DMS153 treated with DMSO at 0.1 percent for 48 hours (cell line): ENCODE measurements at regions not wholly inside any gene's neighbourhood (a gene's known extent, or its start where the extent isn't known, plus 50 kb on each side); places are given as distances from the start of the nearest gene placed in this dataset.
A peak's percentile ranks its signal among the peaks of the same experiment; 100 is the strongest.

Source experiments
- DNase-seq: peaks from one replicate; lab custom pipeline; 2025; ENCODE audit not compliant: unreplicated experiment; lab: John Stamatoyannopoulos, UW

- DNase-seq: no peak
These were observed 478.3 kb downstream of the SOX2 start for GRCh38 chr3:182190056-182190455.

GRCh38 chr3:182198345-182198744 is 486.6 kb downstream of the SOX2 start:
- DNase-seq: no peak

DNA sequence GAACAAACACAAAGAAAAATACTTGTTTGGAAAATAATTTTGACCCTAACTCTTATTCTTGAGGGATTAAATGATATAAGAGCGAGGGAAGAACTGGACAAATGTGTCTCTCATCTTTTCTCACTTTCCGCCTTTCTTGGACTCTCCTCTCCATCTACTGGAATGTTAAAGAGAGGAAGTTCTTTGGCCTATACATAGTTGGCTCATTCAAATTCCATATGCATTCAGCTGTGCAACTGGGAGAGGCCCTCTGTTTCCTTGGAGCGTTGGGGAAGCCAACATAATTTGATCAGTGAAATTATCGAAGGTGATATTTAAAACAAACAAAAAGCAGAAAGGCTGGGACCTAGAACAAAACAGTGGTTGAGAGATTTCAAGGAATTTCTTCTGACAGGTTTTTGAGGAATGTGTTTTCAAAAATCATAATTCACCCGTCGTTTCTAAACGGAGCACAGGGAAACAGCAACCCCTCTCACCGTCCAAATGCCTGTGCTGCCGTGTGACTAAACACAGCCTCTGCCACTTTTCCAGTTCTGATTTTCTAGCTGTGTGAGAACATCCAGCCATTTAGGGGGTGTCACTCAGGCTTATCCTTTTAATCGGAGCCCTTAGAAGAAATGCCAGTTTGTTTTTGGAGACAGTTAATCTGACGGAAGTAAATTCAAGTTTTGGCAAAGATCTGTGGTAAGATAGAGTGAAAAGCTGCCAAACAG is 489.9 kb downstream of the SOX2 start:
- no peak for DNase-seq

DNA sequence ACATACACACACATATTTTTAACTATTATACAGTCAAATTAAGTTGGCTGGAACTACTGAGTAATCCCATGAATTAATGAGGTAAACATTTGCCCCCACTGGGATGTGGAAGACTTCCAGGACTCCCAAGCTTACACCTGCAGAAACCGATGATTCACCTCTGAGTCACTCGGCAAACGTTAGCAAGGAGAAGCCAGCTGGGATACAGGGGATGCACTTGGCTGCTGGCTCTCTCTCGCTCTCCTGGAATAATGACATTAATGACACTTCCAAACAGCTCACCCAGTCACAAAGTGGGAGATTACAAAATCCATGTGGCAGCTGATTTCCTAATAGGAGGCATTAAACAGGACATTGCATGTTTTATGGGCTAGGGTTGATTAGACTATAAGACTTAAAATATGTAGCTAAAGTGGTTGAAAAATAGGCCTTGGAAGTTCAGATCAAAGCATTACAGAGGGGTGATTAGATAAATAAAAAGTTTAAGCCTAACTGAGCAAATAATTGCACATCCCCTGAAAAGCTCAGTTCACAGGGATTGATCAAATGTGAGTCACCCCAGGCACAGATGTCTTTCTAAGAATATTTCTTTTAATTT is 500.9 kb downstream of the SOX2 start:
- DNase-seq: peak; percentile 74

GRCh38 chr3:182214416-182214815 is 502.7 kb downstream of the SOX2 start:
- DNase-seq: no peak

DNA sequence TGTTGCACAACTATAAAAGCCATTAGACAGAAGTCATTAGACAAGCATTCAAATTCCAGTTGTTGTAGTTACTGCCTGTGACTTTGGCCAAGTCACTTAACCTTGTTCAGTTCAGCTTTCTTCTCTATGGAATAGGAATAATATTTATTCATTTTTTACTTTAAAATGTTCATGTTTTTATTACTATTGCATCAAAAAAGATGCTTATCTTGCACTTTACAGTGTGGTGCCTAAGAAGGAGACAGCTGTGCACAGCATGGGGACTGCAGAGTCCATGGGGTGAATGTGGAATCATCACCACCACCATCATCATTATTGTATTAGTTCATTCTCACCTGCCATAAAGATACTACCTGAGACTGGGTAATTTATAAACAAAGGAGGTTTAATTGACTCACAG is 504.2 kb downstream of the SOX2 start:
- no peak for DNase-seq

- no peak for DNase-seq
These were observed 504.7 kb downstream of the SOX2 start for GRCh38 chr3:182216311-182216970.

GRCh38 chr3:182220013-182220412 is 508.3 kb downstream of the SOX2 start:
- peak; percentile 37 for DNase-seq

DNA sequence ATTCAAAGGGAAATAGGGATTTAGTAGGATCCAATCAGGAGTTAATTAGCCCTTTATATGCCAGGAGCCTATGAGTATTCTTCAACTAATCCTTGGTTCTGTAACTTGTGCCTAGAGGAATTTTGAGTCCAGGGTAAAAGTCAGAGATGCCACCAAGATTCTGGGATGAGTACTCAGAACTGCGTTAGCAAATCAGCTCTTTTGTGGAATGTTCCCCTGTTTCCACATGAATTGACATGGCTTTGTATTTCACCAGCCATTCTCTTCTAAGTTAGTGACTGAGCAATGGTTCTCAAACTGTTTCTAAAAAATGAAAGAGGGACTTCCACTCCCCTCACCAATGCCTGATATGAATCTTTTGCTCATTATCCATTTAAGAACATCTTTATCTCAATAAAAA is 508.7 kb downstream of the SOX2 start:
- DNase-seq: no peak

DNA sequence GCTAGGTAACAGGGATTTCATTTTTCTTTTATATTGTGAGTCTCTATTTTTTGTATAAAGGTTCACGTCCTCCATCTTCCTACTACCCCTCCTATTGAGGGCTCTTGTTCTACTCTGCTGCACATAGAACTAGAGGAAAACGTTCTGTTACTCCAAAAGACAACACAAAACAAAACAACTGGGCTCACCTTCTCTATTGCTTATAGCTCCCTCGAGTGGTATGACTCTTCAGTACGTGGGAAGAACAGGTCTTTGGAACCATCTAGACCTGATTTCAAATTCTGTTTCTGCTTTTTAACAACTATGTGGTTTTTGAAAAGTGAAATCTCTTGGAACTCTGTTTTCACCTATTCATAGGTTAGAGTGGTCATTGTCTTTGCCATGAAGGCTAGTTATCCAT is 515.3 kb downstream of the SOX2 start:
- no peak for DNase-seq

DNA sequence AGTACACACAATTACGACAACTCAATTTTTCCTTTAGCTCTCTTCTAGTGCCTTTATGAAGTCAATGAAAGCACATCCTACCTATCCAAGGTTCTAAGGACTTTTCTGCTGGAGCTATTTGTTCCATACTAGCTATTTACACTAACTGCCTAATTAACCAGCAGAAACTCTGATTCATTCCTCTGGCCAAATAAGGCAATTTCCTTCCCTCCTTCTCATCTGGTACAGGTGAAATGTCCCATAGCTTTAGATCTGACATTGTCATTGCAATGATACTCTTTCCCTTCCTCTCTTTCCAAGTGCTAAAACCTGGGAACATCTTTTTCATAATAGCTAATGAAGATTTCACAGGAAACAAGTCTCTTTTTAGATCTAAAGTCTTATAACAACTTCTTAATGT is 521.7 kb downstream of the SOX2 start:
- DNase-seq: no peak

- no peak for DNase-seq
These were observed 522.2 kb downstream of the SOX2 start for GRCh38 chr3:182233957-182234356.

- DNase-seq: no peak
These were observed 523.2 kb downstream of the SOX2 start for GRCh38 chr3:182234881-182235280.

- no peak for DNase-seq
These were observed 523.8 kb downstream of the SOX2 start for GRCh38 chr3:182235504-182235903.

GRCh38 chr3:182238126-182238525 is 526.4 kb downstream of the SOX2 start:
- DNase-seq: no peak

- no peak for DNase-seq
These were observed 527.6 kb downstream of the SOX2 start for GRCh38 chr3:182239316-182239715.

DNA sequence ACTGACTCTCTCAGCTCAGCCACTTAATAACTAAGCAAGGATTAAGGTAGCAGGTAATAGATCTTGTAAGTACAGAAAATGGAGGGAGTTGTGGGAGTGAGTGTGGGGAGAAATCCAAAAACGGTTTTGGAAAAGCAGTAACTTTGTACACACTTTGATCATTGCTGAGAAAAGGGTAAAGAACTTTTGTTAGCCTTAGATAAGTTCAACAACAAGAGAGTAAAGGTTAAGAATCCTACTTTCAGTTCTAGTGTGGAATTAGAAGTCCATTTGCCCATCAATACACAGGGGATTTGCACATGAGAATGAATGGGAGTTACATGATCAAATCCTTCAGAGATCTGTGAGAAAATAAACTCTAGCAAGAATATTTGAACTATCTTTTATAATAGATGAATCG is 528.7 kb downstream of the SOX2 start:
- no peak for DNase-seq

GRCh38 chr3:182241196-182241765 is 529.6 kb downstream of the SOX2 start:
- DNase-seq: no peak

DNA sequence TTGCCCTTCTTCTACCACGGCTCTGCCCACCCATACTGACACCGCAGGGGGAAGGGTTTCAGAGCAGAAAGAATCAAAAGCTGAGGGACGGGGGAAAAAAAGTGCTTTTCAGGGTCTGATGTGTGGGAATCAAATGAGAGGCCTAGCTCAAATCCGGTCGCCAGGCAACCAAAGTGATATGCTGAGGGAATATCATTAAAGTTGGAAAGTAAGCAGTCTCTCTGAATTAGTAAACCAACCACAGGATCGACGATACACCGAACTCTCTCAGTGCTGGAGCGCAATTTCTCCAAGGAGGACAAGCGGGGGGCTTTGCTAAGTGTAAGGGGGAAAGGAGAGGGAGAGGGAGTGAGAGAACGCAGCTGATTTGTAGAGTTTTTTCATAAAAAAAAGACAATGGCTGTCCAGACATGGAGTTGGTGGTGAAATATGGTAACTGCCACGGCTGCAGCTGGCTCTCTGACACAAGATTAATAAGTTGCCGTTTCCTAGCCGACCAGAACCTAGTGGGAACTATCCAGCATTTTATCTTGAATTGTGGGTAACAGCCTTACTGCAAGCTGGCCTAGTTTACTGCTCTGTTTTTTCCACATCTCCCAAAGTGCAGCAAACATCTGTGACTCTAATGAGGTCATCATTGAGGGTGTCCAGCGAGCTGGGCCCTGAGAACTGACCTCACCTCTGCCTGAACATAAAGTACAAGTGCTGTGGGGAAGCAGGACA is 530.2 kb downstream of the SOX2 start:
- no peak for DNase-seq

GRCh38 chr3:182242489-182242942 is 530.8 kb downstream of the SOX2 start:
- no peak for DNase-seq

- no peak for DNase-seq
These were observed 531.9 kb downstream of the SOX2 start for GRCh38 chr3:182243625-182244024.
